SK-N-SH treated with all-trans-retinoic acid at 6 μM for 48 hours (cell line): ENCODE measurements at regions not wholly inside any gene's neighbourhood (a gene's known extent, or its start where the extent isn't known, plus 50 kb on each side); places are given as distances from the start of the nearest gene placed in this dataset.

ENCODE experiments used
- CREB5 ChIP-seq: fragments of 250-450 bp; sonication (Bioruptor Pico); IDR thresholded peaks from 2 replicates; pipeline ENCODE4 v1.5.1; 2020; ENCODE audit warnings: low read depth, mild to moderate bottlenecking, moderate library complexity
- CSDC2 ChIP-seq: fragments of 250-450 bp; sonication (Bioruptor Pico); IDR thresholded peaks from 2 replicates; pipeline ENCODE4 v1.5.0; 2020; ENCODE audit warnings: mild to moderate bottlenecking, moderate library complexity
- ZC3H10 ChIP-seq: fragments of 250-450 bp; sonication (Bioruptor Pico); IDR thresholded peaks from 2 replicates; pipeline ENCODE4 v1.5.1; 2021; ENCODE audit warnings: mild to moderate bottlenecking, moderate library complexity
- ZNF565 ChIP-seq: fragments of 450-650 bp; formaldehyde crosslinking; conservative IDR thresholded peaks from 2 replicates; pipeline ENCODE4 v1.5.0; 2020; ENCODE audit warnings: low read depth, mild to moderate bottlenecking, moderate library complexity
- ZNF70 ChIP-seq: fragments of 450-650 bp; formaldehyde crosslinking; IDR thresholded peaks from 2 replicates; pipeline ENCODE4 v1.5.0; 2020; ENCODE audit warnings: mild to moderate bottlenecking, moderate library complexity

GRCh38 chr16:63980763-63981162, 1141.1 kb downstream of the CDH11 start:
- TF ChIP-seq CSDC2 (CRISPR knock-in tag) = no peak
- TF ChIP-seq ZC3H10 = no peak
- no peak for TF ChIP-seq ZNF565 (CRISPR knock-in tag)
- TF ChIP-seq CREB5 (CRISPR knock-in tag) = no peak
- no peak for TF ChIP-seq ZNF70 (CRISPR knock-in tag)
